ENCODE measurements at regions not wholly inside any gene's neighbourhood (a gene's known extent, or its start where the extent isn't known, plus 50 kb on each side); places are given as distances from the start of the nearest gene placed in this dataset.

DNA sequence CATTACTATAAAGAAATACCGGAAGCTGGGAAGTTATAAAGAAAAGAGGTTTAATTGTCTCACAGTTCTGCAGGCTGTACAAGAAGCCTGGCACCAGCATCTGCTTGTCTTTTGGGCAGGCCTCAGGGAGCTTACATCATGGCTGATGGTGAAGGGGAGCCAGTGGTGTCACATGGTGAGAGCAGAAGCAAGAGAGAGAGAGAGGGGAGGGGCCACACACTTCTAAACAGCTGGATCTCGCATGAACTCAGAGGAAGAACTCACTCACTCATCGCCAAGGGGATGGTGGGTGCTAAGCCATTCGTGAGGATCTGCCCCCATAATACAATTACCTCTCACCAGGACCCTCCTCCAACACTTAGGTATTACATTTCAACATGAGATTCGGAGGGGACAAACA lies 51.8 kb upstream of the ANKRD34C start:
- no peak for DNase-seq

DNA sequence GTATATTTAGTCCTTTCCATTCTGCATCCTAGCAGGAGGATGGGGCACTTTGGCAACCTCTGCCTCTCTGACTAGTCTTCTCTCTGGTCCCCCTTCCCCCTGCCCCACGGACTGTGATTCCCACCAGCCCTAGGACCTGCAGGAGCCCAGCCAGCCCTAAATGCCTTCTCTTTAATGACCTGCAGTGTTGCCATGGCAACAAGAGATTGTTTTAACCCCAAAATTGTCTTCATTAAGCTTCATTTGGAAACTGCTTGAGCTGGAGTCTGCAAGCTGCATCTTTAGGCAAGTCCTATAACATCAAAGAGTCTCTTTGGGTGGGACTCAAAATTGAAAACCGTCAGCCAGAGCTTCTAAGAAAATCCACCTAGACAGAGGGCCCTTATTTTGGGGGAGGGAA lies 59.7 kb upstream of the ANKRD34C start:
- no peak for DNase-seq

DNA sequence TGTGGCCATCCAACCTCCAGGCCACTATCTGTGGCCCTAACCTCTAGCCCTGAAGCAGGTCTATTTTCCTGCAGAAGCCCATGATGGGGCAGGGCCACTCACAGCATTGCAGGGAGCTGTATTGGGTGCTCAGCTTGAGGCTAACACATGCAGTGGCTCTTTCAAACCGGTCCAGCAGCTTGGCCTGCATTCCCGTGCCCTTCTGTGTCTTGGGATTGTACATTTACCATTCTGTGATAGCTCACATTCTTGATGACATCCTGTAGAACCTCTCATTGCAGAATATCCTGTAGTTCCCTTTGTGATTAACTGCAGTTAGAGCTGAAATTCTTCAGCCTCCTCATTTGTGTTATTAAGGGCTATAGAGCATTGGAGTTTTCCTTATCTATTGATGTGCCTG lies 60.8 kb upstream of the ANKRD34C start:
- DNase-seq, result no peak

DNA sequence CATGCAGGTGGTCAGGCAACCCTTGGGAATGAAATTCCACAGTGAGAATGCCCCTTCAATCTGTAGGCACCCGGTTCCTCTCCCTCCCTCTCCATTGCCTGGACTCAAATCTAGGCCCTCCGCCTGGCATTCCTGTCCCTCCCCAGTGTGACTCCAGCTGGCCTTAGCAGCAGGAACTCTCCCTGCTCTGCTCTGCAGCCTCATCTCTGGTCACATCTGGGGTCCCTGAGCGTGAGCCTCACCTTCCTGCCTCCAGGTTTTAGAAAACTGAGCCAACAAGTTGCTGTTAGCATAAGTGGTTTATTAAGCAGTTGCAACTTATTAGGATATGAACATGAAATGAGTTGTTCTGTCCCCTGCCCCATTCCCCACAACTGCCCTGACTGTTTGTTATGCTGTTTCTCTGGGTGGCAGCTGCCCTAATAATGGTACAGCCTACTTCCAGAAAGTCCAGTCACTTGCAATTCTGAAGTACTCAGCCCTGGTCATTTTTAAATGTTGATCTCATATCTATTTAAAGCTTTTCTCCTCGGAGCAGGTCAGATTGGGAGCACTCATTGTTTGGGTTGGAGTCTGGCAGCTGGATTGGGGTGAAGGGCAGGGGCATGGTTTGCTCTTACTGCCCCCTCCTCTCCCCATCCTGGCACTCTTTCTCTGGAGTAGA lies 63.0 kb upstream of the ANKRD34C start:
- no peak for DNase-seq

DNA sequence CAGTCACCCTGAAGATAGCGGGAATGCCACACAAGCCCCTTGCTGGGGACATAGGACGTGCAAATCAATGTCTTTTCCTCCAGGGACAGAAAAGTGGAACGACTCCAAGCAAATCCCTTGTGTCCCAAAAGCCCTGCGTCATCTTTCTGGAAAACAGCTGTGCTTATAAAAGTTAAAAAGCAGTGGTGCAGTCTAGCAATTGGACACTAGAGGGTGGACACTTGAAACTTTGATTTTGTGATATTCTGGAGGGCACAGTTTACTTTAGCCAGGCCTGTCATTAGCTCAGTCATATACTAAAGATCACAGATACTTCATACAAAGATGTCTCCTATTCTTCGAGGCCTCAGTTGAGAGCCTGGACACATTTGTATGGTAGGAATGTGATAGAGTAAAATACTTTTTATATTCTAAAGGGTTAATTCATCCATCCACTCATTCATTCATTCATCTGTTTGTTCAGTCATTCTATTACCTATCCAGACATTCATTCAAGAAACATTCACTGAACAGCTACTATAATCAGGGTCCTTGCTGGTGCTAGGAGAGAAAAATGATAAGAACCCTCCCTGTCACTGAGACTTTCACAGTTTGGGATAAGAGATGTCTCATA lies 63.8 kb upstream of the ANKRD34C start:
- DNase-seq, result no peak

DNA sequence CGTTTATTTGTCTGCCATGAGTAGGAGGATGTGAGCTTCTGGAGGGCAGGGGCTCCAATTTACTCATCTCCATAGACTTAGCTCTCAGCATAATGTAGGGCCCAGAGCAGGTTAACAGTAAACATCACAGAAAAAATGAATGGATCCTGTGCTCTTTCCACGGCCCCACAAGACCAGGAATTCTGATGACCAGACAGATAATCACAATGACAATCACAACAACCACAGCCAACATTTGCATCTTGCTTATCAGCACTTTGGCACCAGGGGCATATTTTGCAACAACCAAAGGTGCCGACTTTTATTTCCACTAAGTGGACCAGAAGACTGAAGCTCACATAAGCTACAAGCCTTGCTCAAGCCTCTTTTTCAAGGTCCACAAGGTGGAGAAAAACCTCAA lies 68.9 kb upstream of the ANKRD34C start:
- no peak for DNase-seq

DNA sequence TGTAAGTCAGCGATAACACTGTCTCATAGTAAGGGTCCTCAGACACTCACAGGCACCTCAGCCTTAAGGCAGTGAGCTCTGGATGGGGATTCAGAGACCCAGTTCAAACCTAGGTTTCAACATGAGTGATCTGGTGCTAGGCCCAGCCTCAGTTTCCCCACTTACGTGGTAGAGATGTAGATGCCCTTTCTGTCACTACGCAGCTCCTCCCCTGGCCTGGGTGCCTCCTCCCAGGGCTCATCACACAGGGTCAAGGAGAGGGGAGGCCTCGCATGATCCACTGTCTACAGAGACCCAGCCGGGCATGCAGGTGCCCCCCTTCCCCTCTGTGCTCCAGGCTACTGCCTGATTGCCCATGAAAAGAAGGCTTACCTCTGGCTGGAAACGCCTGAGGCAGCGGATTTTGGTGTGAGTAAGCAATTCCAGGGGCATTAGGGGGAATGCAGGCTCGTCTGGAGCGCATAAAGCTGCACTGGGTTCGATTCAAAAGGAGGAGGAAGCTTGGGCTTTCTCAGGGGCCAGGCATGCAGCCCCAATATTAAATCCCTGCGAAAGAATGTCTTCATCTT lies 69.8 kb upstream of the ANKRD34C start:
- DNase-seq, result no peak

DNA sequence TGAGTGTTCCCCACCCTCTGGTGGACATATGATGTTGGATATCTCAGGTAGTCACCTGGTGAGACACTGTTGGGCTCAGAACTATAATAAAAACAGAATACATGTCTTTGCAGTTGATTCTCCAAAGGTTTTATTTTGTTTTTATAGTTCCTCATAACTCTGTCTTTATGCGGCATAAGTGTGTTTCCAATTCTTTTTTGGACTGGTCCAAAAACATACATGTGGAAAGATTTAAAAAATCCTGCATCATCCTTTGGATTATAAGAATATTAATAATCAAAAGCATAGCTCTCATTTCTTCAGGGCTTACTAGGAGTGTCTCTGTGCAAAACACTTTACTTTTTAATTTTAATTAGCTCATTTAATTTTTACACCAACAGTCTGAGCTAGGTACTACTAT lies 71.0 kb upstream of the ANKRD34C start:
- DNase-seq, result no peak

DNA sequence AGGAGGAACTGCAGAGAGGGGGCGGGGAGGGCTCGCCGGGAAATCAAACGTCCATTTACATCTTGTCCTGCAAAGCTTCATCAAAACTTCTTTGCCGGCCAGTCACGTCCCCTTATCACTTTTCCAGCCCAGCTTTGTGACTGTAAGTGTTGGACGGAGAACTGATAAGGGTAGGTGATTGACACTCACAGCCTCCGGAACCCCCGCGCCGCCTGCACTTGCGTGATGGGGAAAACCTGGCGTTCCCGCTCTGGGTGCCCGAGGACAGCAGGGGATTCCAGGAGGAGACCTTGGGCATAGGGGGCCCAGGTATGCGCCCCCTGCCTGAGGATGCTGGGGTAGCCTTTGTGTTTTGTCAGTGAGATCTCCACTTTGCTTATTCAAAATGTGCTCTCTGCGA lies 72.8 kb upstream of the ANKRD34C start:
- DNase-seq, result no peak

DNA sequence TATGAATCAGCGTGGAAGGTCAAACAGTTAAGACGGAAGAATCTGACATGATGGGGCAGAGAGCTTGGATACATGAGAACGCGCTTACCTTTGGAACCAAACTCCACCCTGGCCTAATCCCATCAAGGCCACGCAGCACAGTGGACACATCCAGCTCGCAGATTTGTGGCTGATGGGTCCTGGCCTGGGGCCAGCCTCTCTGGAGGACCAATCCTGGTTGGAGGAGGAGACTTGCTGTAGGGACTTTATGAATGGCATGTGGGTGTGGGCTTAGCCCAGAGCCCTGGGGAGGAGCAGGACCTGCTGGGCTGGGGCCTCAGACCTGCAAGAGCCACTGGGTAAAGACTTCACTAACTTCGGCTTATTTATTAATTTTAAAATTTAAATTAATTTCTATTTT lies 73.4 kb upstream of the ANKRD34C start:
- no peak for DNase-seq

DNA sequence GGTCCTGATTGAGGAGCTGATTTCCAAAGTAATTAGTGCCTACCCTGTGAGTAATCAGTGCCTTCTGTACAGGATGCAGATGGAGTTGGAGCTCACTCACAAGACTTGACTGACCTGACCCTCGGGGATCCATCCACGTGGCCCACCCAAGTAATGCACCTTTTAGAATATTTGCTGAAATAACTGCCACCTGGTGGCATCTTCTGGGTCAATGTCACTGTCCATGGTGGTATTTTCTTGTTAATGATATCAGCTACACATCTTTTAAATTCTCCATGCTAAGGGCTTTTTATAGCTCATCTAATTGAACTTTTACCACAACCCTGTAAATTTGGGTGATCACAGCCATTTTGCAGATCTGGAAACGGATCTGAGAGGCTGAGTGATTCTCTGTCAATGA lies 74.3 kb upstream of the ANKRD34C start:
- no peak for DNase-seq

DNA sequence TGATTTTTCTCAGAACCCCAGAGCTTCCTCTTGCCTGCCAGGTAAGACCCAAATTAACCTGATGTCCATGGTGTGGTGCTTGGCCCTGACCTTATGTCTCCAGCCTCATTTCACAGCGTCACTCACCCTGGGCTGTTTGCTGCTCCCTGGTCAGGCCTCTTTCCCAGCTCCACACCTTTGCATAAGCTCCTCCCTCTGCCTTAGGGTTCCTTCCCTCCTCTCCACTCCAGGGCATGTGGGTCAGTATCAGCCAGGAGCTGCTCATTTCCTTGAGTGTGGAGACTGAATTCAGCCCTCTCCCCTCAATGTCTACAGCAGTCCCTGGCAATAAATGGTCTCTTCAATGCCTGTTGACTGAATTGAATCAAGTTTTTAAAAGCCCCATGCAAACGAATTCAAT lies 75.6 kb upstream of the ANKRD34C start:
- no peak for DNase-seq

DNA sequence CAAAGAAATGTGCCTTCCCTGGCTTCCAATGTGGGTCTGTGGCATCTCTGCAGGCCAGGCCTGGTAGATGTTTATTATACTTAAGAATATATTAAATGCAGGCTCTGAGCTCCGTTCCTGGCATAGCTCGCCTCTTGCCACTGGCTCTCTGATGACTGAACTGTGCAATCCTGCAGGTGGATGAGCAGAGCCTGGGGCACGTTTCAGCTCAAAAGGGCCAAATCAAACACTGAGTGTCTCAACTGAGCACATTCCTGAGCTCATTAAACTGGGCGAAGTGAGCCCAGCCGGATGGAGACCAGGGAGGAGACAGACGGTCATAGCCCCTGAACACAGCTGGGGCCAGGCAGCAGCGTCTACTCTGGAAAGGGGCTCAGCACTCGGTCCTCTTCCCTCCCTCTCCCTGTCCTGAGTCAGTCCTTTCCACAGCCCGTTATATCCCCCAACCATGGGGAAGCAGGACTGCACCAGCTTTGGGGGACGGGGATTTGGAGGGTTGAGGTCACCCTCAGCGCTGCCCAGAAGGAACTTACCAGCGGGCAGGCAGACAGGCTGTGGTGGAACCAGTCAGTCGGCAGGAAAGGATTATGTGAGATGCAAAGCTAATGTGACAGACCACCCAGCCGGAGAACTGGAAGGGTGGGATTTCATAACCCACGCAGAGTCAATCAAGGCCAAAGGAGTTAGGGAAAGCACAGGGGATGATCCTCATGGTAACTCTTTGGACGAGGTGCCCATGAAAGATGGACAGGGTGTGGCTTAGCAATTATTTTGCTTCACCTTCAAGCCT lies 77.4 kb upstream of the ANKRD34C start:
- no peak for DNase-seq

DNA sequence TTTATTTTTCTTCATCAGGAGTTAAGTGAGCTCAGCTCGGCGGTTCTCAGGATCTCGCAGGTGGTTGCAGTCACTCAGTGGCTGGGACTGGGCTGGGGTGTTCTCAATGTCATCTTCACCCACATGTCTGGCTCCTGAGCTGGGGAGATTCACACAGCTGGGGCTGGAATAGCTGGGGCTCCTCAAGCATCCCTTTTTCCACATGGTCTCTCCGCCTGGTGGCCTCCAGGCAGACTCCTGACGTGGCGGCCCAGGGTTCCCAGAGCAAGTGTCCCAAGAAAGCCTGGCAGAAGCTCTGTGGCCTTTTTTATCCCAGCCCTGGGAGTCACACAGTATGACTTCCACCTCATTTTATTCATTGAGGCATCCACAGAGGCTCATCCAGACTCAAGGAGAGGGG lies 84.1 kb upstream of the ANKRD34C start:
- no peak for DNase-seq

DNA sequence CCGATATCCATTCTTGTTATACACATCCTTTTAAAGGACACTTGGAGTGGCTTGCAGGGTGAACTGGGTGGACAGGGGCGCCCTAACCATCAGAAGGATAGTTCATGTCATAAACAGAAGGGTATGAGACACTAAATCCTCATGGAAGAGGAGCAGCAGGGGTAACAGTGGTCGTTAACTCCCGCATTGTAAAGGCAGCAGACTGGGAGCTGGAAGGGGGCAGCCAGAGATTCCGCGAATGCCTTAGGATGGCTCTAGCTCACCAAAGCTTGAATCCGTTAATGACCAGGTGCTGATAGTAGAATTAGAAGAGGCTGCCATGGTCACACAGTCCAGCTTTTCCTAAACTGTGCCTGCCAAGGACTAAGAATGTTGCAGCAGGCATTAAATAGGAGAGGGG lies 85.2 kb upstream of the ANKRD34C start:
- no peak for DNase-seq

DNA sequence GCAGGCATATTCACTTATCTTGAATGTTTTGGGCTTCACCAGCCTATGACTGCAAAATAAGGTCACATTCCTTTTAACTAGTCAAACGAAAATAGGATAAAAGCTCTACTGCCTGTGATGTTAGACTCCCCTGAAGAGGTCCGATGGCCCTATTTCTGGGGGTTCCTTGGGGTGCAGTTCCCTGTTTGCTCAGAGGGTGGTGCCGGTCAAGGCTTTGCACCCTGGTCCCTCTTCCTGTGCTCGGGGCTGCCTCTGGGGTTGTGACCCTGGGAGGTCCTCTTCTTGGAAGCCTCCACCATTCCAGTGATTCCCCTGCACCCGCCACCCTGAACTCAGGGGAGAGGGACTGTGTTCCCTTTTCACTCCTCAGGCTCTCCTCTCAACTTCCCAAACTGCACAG lies 86.7 kb upstream of the ANKRD34C start:
- no peak for DNase-seq

DNA sequence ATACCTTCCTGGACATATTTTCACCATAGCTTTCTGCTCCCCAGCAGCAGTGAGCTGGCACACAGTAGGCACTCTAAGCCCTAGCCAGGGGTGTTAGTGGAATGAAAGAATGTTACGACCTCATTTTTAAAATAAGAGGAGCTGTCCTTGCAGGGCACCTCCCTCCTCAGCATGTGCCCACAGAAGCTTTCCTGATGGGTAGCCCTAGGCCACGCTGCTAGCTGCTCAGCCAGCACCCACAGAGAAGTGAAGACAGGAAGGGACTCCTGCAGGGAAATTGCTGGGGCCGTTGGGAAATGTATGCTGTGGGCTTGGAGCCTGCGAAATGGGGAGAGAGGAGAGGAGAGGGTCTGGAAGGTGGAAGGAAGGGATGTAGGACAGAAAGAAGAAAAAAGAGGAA lies 87.3 kb upstream of the ANKRD34C start:
- no peak for DNase-seq

DNA sequence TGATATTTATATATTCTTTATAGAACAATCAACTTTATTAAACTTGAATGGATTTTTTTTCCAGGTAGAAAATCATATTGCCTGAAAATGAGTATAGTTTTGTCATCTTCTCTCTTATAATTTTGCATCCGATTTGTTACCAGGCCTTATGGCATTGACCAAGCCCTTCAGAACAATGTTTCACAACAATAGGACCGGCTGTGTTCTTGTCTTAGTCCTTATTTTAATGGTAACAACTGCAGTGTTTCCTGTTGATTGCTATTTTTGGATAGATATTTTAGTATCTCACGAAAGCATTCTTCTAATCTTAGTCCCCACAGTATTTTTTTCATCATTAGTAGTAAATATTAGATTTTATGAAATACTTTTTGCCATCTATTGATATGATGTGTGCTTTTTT lies 88.1 kb upstream of the ANKRD34C start:
- DNase-seq, result no peak

DNA sequence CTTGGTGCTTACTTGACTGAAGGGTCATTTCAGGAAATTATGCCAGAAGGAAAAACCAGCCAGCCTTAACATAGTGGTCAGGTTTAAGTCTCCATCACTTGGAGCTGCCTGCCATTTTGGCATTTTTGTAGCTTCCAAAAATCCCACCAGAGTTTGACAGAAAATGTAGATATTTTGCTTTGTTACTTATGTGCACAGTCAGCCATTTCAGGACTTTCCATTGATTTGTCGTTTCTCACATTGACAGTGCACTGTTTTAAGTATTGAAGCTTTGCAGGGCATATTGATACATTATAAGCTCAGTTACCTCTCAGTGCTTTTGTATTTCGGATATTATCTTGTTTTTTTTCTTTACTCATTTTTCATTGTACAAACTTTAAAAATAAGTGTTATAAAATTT lies 89.0 kb upstream of the ANKRD34C start:
- no peak for DNase-seq

DNA sequence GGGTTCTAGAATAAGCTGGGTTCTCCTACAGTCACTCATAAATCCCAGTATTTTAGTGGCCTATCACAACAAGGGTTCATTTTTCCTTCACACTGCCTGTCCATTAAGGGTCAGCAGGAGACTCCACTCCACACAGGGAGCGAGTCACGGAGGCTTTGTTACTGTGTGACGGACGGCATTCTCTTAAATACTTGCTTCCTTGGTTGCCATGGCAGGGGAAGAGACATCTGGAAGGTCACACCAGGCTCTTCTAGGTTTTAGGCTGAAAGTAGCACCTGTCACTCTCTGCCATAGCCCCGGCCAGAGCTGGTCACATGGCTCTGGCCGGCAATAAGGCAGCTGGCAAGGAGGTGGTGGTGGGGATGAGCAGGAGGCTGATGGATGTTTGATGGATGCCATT lies 89.4 kb upstream of the ANKRD34C start:
- no peak for DNase-seq

DNA sequence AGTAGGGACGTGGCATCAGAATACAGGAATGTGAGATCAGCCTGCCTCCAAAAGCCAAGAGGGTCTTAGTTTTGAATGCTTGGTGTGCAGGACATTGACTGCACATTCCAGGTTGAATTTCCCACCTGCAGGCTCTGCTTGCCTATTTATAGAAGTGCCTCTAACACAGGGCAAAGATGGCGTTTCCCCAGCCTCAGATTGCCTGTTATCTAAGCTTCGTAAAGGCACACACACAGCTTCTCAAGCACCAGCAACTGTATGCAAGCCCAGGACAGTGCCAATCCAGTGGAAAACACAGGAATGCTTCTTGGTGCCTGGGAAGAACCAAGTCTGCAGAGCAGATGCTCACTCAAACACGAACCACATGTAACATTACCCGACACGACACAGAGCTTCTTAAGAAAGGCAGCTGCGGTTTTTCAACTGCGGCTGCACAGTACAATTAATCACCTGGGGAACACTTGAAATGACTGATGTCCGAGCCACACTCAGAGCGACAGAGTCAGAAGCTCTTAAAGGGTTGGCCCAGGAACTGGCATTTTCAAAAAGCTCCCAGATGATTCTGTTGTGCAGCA lies 90.0 kb upstream of the ANKRD34C start:
- DNase-seq, result no peak

DNA sequence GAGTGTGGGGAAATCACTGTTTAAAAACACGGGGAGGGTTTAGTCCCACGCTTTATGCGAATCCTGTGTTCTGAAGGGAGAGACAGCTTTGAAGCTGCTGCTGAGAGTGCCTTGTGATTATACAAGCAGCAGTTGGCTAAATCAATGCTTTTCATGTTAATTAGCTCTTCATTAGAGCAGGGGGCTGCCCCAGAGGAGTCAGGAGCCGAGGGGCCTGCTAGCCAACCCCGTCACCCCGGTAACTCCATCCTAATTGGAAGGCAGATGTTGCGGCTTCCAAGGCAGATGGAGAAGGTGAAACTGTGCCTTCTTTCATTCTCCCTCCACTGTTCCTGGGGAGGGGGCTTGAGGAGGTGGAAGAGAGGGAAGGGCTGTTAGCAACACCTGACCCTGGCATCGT lies 92.4 kb upstream of the ANKRD34C start:
- no peak for DNase-seq

DNA sequence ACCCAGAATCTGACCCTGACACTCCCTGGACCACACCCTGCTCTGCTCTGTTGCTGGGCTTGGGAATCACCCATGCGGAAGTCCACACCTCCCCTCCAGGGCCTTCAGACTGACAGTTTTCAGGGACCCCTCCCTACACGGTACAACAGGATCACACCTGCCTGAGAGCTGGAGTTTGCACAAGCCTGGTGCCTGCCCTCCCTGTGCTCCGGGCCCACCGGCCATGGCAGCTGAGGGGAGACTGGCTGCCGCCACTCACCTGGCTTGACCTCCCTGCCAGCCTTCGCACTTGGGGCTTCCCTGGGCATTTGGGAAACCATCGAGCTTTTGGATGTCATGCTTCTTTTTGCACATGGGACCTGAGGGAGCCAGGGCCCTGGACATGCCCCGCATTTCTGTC lies 95.9 kb upstream of the ANKRD34C start:
- DNase-seq, result no peak

DNA sequence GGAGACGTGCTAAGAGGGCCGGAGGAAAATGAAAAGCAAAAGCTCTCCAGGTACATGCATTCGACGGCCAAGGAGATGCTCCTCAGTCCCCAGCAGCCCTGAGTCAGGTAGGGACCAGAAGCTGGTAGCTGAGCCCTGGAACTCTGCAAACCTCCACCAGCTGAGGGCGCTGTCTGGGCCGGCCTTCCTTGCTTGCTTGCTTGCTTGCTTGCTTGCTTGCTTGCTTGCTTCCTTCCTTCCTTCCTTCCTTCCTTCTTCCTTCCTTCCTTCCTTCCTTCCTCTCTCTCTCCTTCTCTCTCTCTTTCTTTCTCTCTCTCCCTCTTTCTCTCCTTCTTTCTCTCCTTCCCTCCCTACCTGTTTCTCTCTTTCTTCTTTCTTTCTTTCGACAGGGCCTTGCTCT lies 94.6 kb upstream of the RASGRF1 start:
- DNase-seq, result no peak

All from T1000 (cell line).